GM21786 (cell line): ENCODE measurements at regions not wholly inside any gene's neighbourhood (a gene's known extent, or its start where the extent isn't known, plus 50 kb on each side); places are given as distances from the start of the nearest gene placed in this dataset.
"Not testable (repeated sequence)": the region's sequence is repeated elsewhere in the genome, so short reads cannot be mapped to it uniquely, and the experiment has no call there.

Source experiments
- ATAC-seq: cut with Tn5 transposase; IDR thresholded peaks from one replicate; pipeline ENCODE4 v1.9.1; 2021; ENCODE audit not compliant: unreplicated experiment

DNA sequence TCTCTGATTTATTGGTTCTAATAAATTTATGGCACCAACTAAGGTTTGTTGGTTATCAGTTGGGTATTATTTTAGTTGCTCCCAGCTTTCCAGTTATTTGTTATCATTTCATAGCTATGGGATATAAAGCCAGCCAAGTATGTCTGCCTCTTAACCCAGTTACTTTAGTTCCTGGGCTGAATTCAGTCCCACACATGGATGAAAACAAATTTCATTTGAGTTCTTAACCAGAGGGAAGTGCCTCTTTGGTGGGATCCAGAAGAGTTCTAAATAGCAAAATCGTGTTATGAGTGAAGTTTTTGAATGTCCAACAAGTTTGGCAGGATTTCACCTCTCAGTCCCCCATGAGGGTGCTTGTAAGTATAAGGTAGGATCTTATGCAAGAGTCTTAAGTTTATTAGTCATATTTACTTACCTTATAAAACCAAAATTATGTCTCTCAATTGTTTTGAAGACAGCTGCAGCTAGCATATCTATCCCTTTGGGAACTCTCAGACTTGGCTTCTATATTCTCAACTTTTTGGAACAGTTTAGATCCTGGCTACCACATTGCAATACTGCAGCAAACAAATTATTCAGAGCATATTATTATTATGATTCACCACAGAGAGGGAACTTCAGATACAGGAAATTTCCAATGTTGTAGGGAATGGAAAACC is 683.6 kb downstream of the BCKDHB start:
- no peak for ATAC-seq

- ATAC-seq: not testable (repeated sequence)
Observed at GRCh38 chr6:80783271-80783670, 676.8 kb downstream of the BCKDHB start.

- ATAC-seq: no peak
Observed at GRCh38 chr6:80771941-80772340, 665.5 kb downstream of the BCKDHB start.

GRCh38 chr6:80769106-80769505 is 662.6 kb downstream of the BCKDHB start:
- ATAC-seq: no peak

- no peak for ATAC-seq
Observed at GRCh38 chr6:80767808-80768207, 661.3 kb downstream of the BCKDHB start.

DNA sequence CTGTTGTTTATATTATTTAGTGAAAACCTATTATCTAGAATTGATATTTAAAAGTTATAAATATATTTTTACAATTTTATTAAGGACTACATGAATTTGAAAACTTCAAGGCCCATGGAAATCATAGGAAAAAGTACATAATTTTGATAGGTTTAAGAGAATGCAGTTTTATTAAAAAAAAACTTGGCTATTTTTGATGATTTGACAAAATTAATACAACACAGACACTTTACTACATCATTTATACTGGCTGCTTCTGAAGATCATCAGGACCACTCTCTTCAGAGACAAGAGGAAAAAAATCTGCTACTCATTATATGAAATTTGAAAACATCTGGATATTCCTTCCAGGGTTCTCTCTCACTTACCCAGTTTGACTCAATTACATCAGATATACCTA is 637.7 kb downstream of the BCKDHB start:
- ATAC-seq: no peak

- ATAC-seq: peak; percentile 52
Observed at GRCh38 chr6:80742481-80742880, 636.0 kb downstream of the BCKDHB start.

GRCh38 chr6:80733641-80734040 is 627.2 kb downstream of the BCKDHB start:
- no peak for ATAC-seq

DNA sequence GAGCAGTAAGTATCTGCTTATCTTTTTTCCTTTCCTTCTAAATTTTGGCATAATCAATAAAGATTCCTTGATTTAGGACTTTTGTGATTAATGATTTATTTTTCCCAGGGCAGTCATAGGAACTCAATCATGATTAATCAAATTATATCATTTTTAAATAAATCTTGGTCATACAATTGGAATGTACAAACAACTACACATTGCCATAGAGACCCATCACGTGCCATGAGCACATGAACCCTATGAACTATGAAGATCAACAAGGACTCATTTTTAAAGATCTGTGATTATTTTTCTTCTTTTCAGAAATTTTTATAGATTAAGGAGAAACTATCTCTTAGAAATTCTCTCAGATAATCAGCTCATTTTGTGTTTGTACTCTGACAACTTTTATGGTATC is 622.4 kb downstream of the BCKDHB start:
- no peak for ATAC-seq

DNA sequence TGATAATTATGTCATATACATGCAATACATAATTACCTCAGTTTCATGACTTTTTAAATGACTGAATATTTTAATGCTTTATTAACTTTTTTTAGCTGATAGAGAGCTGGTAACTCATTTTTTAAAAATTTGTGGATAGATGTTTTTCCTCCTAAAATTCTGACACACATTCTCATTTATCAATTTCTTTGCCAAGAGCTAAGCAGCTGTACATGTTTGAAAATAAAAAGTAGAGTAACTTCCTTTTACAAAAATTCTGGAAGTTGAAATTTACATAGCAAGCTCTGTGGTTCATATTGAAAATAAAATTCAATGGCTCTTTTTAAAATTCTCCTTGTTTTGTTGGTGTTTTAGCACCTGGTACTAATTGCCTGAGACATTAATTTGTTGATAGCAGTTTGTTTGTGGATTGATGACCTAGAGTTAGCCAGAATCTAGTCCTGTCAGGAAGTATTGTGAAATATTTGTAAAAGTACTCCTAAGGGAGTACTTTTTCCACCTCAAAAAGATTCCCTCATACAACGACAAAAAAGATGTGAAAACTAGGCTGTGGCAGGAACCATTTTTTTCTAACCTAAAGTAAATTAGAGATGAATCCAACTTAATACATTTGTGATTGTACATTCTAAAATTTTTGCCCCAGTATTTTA is 621.8 kb downstream of the BCKDHB start:
- ATAC-seq: no peak

- no peak for ATAC-seq
Observed at GRCh38 chr6:80725156-80725930, 618.9 kb downstream of the BCKDHB start.

- ATAC-seq: no peak
Observed at GRCh38 chr6:80720824-80721223, 614.4 kb downstream of the BCKDHB start.

- no peak for ATAC-seq
Observed at GRCh38 chr6:80714513-80714912, 608.0 kb downstream of the BCKDHB start.

DNA sequence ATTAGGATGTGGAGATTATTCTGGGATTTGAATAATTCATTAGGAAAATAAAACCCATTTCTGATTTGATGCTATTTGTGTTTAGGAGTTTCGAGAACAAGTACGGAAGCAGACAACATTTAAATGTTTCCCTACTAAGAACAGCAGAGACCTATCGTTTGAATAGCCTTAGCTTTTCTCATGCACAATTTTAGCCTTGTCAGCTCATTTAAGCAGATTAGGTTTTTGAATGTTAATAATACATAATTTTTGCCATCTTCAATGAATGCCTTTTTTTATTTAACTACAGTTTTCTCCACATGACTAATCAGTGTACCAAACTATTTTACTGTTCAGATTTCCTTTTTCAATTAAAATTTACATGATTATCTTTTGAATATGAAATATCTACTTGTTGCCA is 592.0 kb downstream of the BCKDHB start:
- ATAC-seq: no peak

- ATAC-seq: no peak
Observed at GRCh38 chr6:80696268-80696667, 589.8 kb downstream of the BCKDHB start.

DNA sequence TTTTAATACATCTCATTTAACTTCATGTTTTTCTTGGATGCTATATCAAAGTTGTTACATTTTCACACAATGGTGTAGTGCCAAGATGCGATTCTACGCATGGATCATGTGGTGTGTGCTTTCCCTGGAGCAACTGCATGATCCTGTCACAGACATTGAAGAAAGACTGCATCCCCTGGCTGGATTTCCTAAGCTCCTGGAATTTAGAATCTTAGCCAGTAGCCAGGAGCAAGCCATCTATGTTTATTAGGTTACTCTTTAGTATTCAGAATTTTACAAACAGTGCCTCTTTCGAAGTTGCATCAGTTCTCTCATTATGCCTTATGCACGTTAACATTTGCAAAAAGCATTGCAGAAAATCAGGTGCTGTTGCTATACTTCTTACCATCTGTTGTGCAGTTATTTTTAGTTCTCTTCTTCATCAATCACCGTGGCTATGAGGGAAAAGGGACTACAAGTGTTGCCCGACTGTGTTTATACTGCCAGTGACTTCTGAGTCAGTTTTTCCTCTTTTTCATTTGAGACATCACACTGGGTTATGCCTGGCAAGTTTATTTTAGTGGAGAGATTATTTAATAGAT is 584.2 kb downstream of the BCKDHB start:
- no peak for ATAC-seq

GRCh38 chr6:80689716-80690395 is 583.4 kb downstream of the BCKDHB start:
- ATAC-seq: no peak

DNA sequence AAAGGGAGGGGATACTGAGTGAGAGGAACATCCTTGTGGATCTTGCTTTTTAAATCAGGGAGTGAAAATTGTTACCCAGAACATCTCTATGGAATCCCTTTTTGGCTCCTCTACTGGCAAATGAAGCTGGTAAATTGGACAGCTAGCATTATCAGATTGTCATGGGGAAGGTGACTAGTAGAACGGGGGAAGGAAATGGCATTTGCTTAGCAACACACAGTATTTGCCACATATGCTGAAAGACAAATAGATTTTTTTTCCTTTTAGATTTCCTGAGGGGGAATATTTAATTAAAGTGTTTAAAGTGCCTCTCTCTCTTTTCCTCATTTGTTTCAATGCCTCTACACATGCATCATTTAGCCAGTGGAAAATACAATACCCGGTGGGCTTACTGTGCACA is 573.5 kb downstream of the BCKDHB start:
- no peak for ATAC-seq

- no peak for ATAC-seq
Observed at GRCh38 chr6:80676386-80676785, 569.9 kb downstream of the BCKDHB start.

DNA sequence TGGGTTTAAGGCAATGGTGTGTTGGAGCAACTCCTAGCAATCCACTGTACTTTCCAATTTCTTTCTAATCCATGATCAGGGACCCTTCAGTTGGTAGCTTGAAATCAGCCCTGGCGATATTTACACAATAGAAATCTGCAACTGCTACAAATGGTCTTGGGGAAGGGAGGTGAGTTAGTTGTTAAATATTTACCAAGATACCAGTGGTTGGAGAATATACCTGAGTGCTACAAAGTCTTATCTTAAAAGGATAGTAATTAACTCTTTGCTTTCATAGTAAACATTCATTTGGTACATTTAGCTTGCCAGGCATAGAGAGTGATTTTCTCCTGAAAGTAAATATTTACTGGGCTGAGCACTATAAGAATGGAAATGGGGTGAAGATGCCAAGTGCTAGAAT is 568.2 kb downstream of the BCKDHB start:
- no peak for ATAC-seq

- no peak for ATAC-seq
Observed at GRCh38 chr6:80673367-80673766, 566.9 kb downstream of the BCKDHB start.
